ENCODE measurements at regions not wholly inside any gene's neighbourhood (a gene's known extent, or its start where the extent isn't known, plus 50 kb on each side); places are given as distances from the start of the nearest gene placed in this dataset.

DNA sequence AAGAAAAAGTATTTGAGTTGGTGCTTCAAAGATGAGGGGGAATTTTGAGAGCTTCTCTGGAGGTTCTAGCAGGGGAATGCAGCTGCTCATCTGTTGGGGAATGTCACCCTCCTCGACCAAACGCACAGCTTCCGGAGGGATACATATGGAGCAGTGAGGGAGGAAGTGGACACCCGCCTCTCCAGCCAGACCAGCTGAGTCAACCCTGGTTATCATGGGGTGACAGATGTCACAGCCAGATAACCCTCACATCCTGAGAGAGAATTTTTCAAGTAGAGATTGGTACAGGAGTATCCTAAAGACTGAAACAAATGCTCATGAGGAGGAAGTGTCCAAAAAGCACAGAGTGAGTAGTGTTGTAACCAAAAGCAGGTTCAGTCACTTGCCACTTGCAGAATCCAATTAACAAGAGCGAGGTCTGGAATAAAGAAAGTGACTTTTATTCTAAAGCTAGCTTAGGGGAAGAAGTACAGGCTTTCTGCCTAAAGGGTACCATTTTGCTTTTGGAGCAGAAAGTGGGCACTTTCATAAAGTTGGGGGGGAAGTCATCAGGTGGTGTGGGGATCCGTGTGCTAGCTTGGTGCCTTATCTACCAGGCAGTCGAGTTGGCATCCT lies 395.2 kb downstream of the RAD51AP2 start:
- no peak overlapping the region for H3K4me3 Mint-ChIP-seq

More for the DNA sequence above, 395.2 kb downstream of the RAD51AP2 start:
- Mint-ChIP-seq H3K27ac (peak overlapping the region in 1 of 3 experiments; percentile 14; a peak in 2 of 7 replicates), H3K27me3 (ENCODE audit: low read depth) (no peaks in the 10 kb centered on the region), H3K36me3 (ENCODE audit: insufficient read depth in 1 of 3, low read depth in 3 of 3) (no peaks in the 10 kb centered on the region), H3K4me1 (no peaks in the 10 kb centered on the region), H3K9me3 (no peaks in the 10 kb centered on the region)
- no peak overlapping the region for H2BK15ac ChIP-seq (ENCODE audit: low read depth, low read length)
- no peak overlapping the region for H4K8ac ChIP-seq (replicated peaks; ENCODE audit: insufficient read length, low read depth, low read length)
- no peaks in the 10 kb centered on the region for H3K4me1 ChIP-seq (ENCODE audit: insufficient read depth, low read length)
- H4K5ac ChIP-seq (ENCODE audit: insufficient read length, low read depth, low read length): no peak overlapping the region
- TF ChIP-seq, protein P1, sequence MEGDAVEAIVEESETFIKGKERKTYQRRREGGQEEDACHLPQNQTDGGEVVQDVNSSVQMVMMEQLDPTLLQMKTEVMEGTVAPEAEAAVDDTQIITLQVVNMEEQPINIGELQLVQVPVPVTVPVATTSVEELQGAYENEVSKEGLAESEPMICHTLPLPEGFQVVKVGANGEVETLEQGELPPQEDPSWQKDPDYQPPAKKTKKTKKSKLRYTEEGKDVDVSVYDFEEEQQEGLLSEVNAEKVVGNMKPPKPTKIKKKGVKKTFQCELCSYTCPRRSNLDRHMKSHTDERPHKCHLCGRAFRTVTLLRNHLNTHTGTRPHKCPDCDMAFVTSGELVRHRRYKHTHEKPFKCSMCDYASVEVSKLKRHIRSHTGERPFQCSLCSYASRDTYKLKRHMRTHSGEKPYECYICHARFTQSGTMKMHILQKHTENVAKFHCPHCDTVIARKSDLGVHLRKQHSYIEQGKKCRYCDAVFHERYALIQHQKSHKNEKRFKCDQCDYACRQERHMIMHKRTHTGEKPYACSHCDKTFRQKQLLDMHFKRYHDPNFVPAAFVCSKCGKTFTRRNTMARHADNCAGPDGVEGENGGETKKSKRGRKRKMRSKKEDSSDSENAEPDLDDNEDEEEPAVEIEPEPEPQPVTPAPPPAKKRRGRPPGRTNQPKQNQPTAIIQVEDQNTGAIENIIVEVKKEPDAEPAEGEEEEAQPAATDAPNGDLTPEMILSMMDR (conservative IDR thresholded peaks at IDR 0.05): no peak
- no CpG with 5 or more reads among the region's 7 CpGs for WGBS (ENCODE audit: extremely low coverage, insufficient read length, low lambda C conversion rate)
- H2AFZ ChIP-seq (ENCODE audit: low read length): no peak overlapping the region
- H3K9me3 ChIP-seq (ENCODE audit: control insufficient read depth, low read depth, low read length): no peaks in the 10 kb centered on the region
- no peaks in the 10 kb centered on the region for H3K79me2 ChIP-seq (ENCODE audit: insufficient read depth, low read length)
- H3K27me3 ChIP-seq (ENCODE audit: insufficient read depth, low read length): no peaks in the 10 kb centered on the region; the same call in 1 of the 2 replicates
- no peak overlapping the region for H4K91ac ChIP-seq (ENCODE audit: insufficient read length, low read depth, low read length)
- no peak overlapping the region for H2BK12ac ChIP-seq (ENCODE audit: insufficient read length, low read depth, low read length)
- no peak overlapping the region for H3K4ac ChIP-seq (ENCODE audit: low read depth, low read length)
- DNase-seq: no peak
- no peak overlapping the region for H2BK120ac ChIP-seq (ENCODE audit: low read depth, low read length, poor library complexity, severe bottlenecking)
- H4K20me1 ChIP-seq (ENCODE audit: control insufficient read depth, insufficient read depth, insufficient read length): no peaks in the 10 kb centered on the region
- no peak overlapping the region for H3K4me2 ChIP-seq (ENCODE audit: insufficient read depth, insufficient read length, low read length)
- no peak overlapping the region for H3T11ph ChIP-seq (ENCODE audit: low read length)
- H2AK5ac ChIP-seq (ENCODE audit: insufficient read length, low read length): no peak overlapping the region
- H3K9ac ChIP-seq (ENCODE audit: extremely low read depth, insufficient read length, low read length): no peak overlapping the region
- H3K23me2 ChIP-seq (ENCODE audit: insufficient read length, low read depth, low read length, poor library complexity, severe bottlenecking): no peaks in the 10 kb centered on the region
- no peaks in the 10 kb centered on the region for H3K79me1 ChIP-seq (ENCODE audit: insufficient read depth, low read depth, low read length, poor library complexity, severe bottlenecking)
- H3K27ac ChIP-seq (ENCODE audit: insufficient read length, low read depth, low read length): no peak overlapping the region
- no peak overlapping the region for H2BK20ac ChIP-seq (ENCODE audit: low read depth, low read length, poor library complexity, severe bottlenecking)
- no peak overlapping the region for H3K56ac ChIP-seq (ENCODE audit: insufficient read length, low read depth, low read length)
- no peak overlapping the region for H2BK5ac ChIP-seq (ENCODE audit: insufficient read length, low read length)
- H3K14ac ChIP-seq (ENCODE audit: insufficient read depth, low read length): no peak overlapping the region
- no peak overlapping the region for H3K18ac ChIP-seq (ENCODE audit: insufficient read length, low read depth, low read length)
- H3K23ac ChIP-seq (ENCODE audit: insufficient read length, low read depth, low read length): no peak overlapping the region

Data from H9 (cell line).